ENCODE measurements at regions not wholly inside any gene's neighbourhood (a gene's known extent, or its start where the extent isn't known, plus 50 kb on each side); places are given as distances from the start of the nearest gene placed in this dataset.

DNA sequence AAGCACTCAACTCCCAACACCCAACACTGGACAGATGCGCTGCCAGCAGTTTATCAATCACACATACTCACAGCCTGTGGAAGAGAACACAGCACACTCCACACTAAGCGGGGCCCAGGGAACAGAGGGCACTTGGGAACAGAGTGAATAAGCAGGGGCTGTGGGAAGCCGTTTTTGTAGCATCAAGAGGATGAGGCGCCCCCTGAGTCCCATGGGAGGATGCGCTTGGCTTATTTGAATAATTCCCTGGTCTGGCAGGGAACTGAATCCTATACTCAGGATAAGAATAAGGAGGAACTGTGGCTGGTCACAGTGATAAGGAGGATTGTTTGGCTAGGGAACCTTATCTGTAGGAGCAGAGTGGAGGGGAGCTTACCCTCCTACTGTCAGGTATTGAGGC is 96.1 kb upstream of the DNAH5 start:
- TF ChIP-seq, protein P1, sequence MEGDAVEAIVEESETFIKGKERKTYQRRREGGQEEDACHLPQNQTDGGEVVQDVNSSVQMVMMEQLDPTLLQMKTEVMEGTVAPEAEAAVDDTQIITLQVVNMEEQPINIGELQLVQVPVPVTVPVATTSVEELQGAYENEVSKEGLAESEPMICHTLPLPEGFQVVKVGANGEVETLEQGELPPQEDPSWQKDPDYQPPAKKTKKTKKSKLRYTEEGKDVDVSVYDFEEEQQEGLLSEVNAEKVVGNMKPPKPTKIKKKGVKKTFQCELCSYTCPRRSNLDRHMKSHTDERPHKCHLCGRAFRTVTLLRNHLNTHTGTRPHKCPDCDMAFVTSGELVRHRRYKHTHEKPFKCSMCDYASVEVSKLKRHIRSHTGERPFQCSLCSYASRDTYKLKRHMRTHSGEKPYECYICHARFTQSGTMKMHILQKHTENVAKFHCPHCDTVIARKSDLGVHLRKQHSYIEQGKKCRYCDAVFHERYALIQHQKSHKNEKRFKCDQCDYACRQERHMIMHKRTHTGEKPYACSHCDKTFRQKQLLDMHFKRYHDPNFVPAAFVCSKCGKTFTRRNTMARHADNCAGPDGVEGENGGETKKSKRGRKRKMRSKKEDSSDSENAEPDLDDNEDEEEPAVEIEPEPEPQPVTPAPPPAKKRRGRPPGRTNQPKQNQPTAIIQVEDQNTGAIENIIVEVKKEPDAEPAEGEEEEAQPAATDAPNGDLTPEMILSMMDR (IDR thresholded peaks at IDR 0.05; ENCODE audit: low read depth, low read length), result no peak
- TF ChIP-seq EZH2phosphoT487 (IDR thresholded peaks at IDR 0.05; ENCODE audit: low read depth), result no peak
